Skeletal muscle tissue (tissue), 3 donors: ENCODE measurements at regions not wholly inside any gene's neighbourhood (a gene's known extent, or its start where the extent isn't known, plus 50 kb on each side); places are given as distances from the start of the nearest gene placed in this dataset.

ENCODE experiments used
- H3K27ac ChIP-seq: one replicate; pipeline ENCODE4 v1.7.0; 2013; ENCODE audit warnings: mild to moderate bottlenecking, low read depth, low read length, inconsistent platforms
- H3K27me3 ChIP-seq, 3 donors: one replicate each; pipeline ENCODE4 v1.7.0; 2013; ENCODE audit warnings: low read length in 3 of 3; ENCODE audit not compliant: control insufficient read depth in 3 of 3, insufficient read depth in 3 of 3
- H3K36me3 ChIP-seq, 3 donors: one replicate each; pipeline ENCODE4 v1.7.0; 2013; ENCODE audit warnings: low read length in 3 of 3; ENCODE audit not compliant: control insufficient read depth in 3 of 3, insufficient read depth in 3 of 3
- H3K4me1 ChIP-seq, 3 donors: one replicate each; pipeline ENCODE4 v1.7.0; 2013; ENCODE audit warnings: low read length in 3 of 3, mild to moderate bottlenecking in 3 of 3; ENCODE audit not compliant: control insufficient read depth in 3 of 3, insufficient read depth in 3 of 3
- H3K4me3 ChIP-seq, 3 donors: one replicate each; pipeline ENCODE4 v1.7.0; 2013; ENCODE audit warnings: low read length in 3 of 3
- H3K9ac ChIP-seq, 3 donors: one replicate each; pipeline ENCODE4 v1.7.0; 2013; ENCODE audit warnings: low read length in 3 of 3, mild to moderate bottlenecking in 3 of 3, moderate library complexity in 2 of 3, low read depth in 1 of 3
- H3K9me3 ChIP-seq, 3 donors: one replicate each; pipeline ENCODE4 v1.7.0; 2013; ENCODE audit warnings: low read length in 3 of 3; ENCODE audit not compliant: control insufficient read depth in 3 of 3
- donor health status: Osteomylitis.

- H3K9ac ChIP-seq = no peak overlapping the region
- peaks cover 0 to under 1% (median 0%) of the 10 kb centered on the region in 3 donors for H3K4me1 ChIP-seq
- H3K27ac ChIP-seq = no peak overlapping the region
- H3K4me3 ChIP-seq = no peak overlapping the region
- H3K27me3 ChIP-seq = no peaks in the 10 kb centered on the region
- no peaks in the 10 kb centered on the region for H3K36me3 ChIP-seq
- H3K9me3 ChIP-seq = no peaks in the 10 kb centered on the region
These were observed 102.9 kb upstream of the HAAO start for GRCh38 chr2:42895134-42895790.

GRCh38 chr2:42893047-42893758 is 100.8 kb upstream of the HAAO start:
- no peak overlapping the region for H3K4me3 ChIP-seq
- no peaks in the 10 kb centered on the region for H3K27me3 ChIP-seq
- no peak overlapping the region for H3K27ac ChIP-seq
- no peaks in the 10 kb centered on the region for H3K9me3 ChIP-seq
- no peaks in the 10 kb centered on the region for H3K36me3 ChIP-seq
- H3K4me1 ChIP-seq = no peaks in the 10 kb centered on the region
- no peak overlapping the region for H3K9ac ChIP-seq

GRCh38 chr2:42890791-42891355 is 98.5 kb upstream of the HAAO start:
- Histone ChIP-seq H3K9ac (no peak overlapping the region), H3K27me3 (no peaks in the 10 kb centered on the region), H3K27ac (no peak overlapping the region), H3K36me3 (no peaks in the 10 kb centered on the region), H3K4me3 (no peak overlapping the region), H3K9me3 (no peaks in the 10 kb centered on the region), H3K4me1 (no peaks in the 10 kb centered on the region)

- H3K4me3 ChIP-seq = no peak overlapping the region
- no peaks in the 10 kb centered on the region for H3K9me3 ChIP-seq
- no peaks in the 10 kb centered on the region for H3K36me3 ChIP-seq
- no peaks in the 10 kb centered on the region for H3K4me1 ChIP-seq
- H3K27me3 ChIP-seq = no peaks in the 10 kb centered on the region
- no peak overlapping the region for H3K27ac ChIP-seq
- H3K9ac ChIP-seq = no peak overlapping the region
These were observed 96.2 kb upstream of the HAAO start for GRCh38 chr2:42888321-42889245.

- no peaks in the 10 kb centered on the region for H3K4me1 ChIP-seq
- no peak overlapping the region for H3K27ac ChIP-seq
- no peaks in the 10 kb centered on the region for H3K36me3 ChIP-seq
- no peak overlapping the region for H3K9ac ChIP-seq
- H3K9me3 ChIP-seq = no peaks in the 10 kb centered on the region
- no peak overlapping the region for H3K4me3 ChIP-seq
- H3K27me3 ChIP-seq = no peaks in the 10 kb centered on the region
These were observed 94.5 kb upstream of the HAAO start for GRCh38 chr2:42886921-42887320.

GRCh38 chr2:42882756-42883155 is 90.4 kb upstream of the HAAO start:
- no peaks in the 10 kb centered on the region for H3K27me3 ChIP-seq
- no peaks in the 10 kb centered on the region for H3K36me3 ChIP-seq
- H3K4me3 ChIP-seq = no peak overlapping the region
- peaks cover 16 to 26% (median 21%) of the 10 kb centered on the region in 3 donors for H3K4me1 ChIP-seq
- H3K27ac ChIP-seq = no peak overlapping the region
- no peaks in the 10 kb centered on the region for H3K9me3 ChIP-seq
- no peak overlapping the region for H3K9ac ChIP-seq

- Histone ChIP-seq H3K27ac (peak overlapping the region; percentile 78), H3K27me3 (no peaks in the 10 kb centered on the region), H3K9me3 (no peaks in the 10 kb centered on the region), H3K9ac (no peak overlapping the region), H3K36me3 (no peaks in the 10 kb centered on the region), H3K4me1 (peaks cover 16 to 28% (median 21%) of the 10 kb centered on the region in 3 donors), H3K4me3 (no peak overlapping the region)
These were observed 89.3 kb upstream of the HAAO start for GRCh38 chr2:42881732-42882131.

- peak overlapping the region; percentile 78 for H3K27ac ChIP-seq
- H3K9me3 ChIP-seq = no peaks in the 10 kb centered on the region
- no peak overlapping the region for H3K4me3 ChIP-seq
- H3K27me3 ChIP-seq = no peaks in the 10 kb centered on the region
- H3K36me3 ChIP-seq = no peaks in the 10 kb centered on the region
- H3K4me1 ChIP-seq = peaks cover 21 to 35% (median 27%) of the 10 kb centered on the region in 3 donors
- H3K9ac ChIP-seq = no peak overlapping the region
These were observed 88.6 kb upstream of the HAAO start for GRCh38 chr2:42880738-42881690.
